Fibroblast of lung (primary cell): ENCODE measurements at regions not wholly inside any gene's neighbourhood (a gene's known extent, or its start where the extent isn't known, plus 50 kb on each side); places are given as distances from the start of the nearest gene placed in this dataset.

ENCODE experiments used
- DNase-seq, 2 donors: peaks; one replicate each; pipeline versions ENCODE4 v3.0.0 to v3.0.0-alpha.2; 2010; ENCODE audit warnings: low read depth in 2 of 2
- H2AFZ ChIP-seq: 2 replicates; pipeline ENCODE4 v1.5.1; 2012; ENCODE audit warnings: low read length, control low read depth, inconsistent platforms
- H3K27ac ChIP-seq: 2 replicates; pipeline ENCODE4 v1.5.1; 2011; ENCODE audit warnings: low read length, control low read depth; ENCODE audit not compliant: insufficient read depth
- H3K27me3 ChIP-seq: 2 replicates; pipeline ENCODE4 v1.5.1; 2011; ENCODE audit warnings: mild to moderate bottlenecking, low read length; ENCODE audit not compliant: control insufficient read depth, insufficient read depth
- H3K36me3 ChIP-seq: 2 replicates; pipeline ENCODE4 v1.5.1; 2011; ENCODE audit warnings: low read length; ENCODE audit not compliant: control insufficient read depth, insufficient read depth
- H3K4me1 ChIP-seq: 2 replicates; pipeline ENCODE4 v1.5.1; 2011; ENCODE audit warnings: low read length; ENCODE audit not compliant: control insufficient read depth, insufficient read depth; ENCODE audit errors: extremely low read depth
- H3K4me2 ChIP-seq: 2 replicates; pipeline ENCODE4 v1.5.1; 2011; ENCODE audit warnings: low read length, control low read depth; ENCODE audit not compliant: insufficient read depth; ENCODE audit errors: extremely low read depth
- H3K4me3 ChIP-seq, 4 experiments: fragments of 200-600 bp in 1 of 4; sonication (generic) in 1 of 4; replicated peaks in 1 of 4; 2 replicates each; pipeline ENCODE4 v1.5.1; 2011 to 2016; ENCODE audit warnings: low read length in 4 of 4, low read depth in 3 of 4, mild to moderate bottlenecking in 3 of 4, control low read depth in 2 of 4, inconsistent platforms in 1 of 4, mixed read lengths in 1 of 4; ENCODE audit not compliant: insufficient read depth in 1 of 4; ENCODE audit errors: control extremely low read depth in 1 of 4
- H3K79me2 ChIP-seq: 2 replicates; pipeline ENCODE4 v1.5.1; 2012; ENCODE audit warnings: mild to moderate bottlenecking, low read length, inconsistent platforms; ENCODE audit not compliant: control insufficient read depth, insufficient read depth
- H3K9ac ChIP-seq: 2 replicates; pipeline ENCODE4 v1.5.1; 2011; ENCODE audit warnings: mild to moderate bottlenecking, low read length, control low read depth; ENCODE audit not compliant: insufficient read depth
- H3K9me3 ChIP-seq: 2 replicates; pipeline ENCODE4 v1.5.1; 2012; ENCODE audit warnings: low read depth, low read length; ENCODE audit not compliant: control insufficient read depth, insufficient read depth
- H4K20me1 ChIP-seq: 2 replicates; pipeline ENCODE4 v1.5.1; 2011; ENCODE audit warnings: low read length; ENCODE audit not compliant: control insufficient read depth, insufficient read depth; ENCODE audit errors: extremely low read depth
- EZH2 ChIP-seq: IDR thresholded peaks from 2 replicates; pipeline ENCODE4 v1.5.1; 2012; ENCODE audit warnings: low read length, control low read depth, mild to moderate bottlenecking; ENCODE audit errors: missing control alignments
- TF ChIP-seq, protein P1 (sequence below), 2 donors: IDR thresholded peaks in 1 of 2; conservative IDR thresholded peaks in 1 of 2; 1 replicate in 1 of 2; 2 replicates in 1 of 2; pipeline ENCODE4 v1.5.1; 2011 to 2012; ENCODE audit warnings: low read length in 2 of 2, control low read depth in 1 of 2, inconsistent platforms in 1 of 2, low read depth in 1 of 2, mild to moderate bottlenecking in 1 of 2

- H3K4me2 ChIP-seq: no peak overlapping the region
- H3K27ac ChIP-seq: no peak overlapping the region
- TF ChIP-seq, protein P1, sequence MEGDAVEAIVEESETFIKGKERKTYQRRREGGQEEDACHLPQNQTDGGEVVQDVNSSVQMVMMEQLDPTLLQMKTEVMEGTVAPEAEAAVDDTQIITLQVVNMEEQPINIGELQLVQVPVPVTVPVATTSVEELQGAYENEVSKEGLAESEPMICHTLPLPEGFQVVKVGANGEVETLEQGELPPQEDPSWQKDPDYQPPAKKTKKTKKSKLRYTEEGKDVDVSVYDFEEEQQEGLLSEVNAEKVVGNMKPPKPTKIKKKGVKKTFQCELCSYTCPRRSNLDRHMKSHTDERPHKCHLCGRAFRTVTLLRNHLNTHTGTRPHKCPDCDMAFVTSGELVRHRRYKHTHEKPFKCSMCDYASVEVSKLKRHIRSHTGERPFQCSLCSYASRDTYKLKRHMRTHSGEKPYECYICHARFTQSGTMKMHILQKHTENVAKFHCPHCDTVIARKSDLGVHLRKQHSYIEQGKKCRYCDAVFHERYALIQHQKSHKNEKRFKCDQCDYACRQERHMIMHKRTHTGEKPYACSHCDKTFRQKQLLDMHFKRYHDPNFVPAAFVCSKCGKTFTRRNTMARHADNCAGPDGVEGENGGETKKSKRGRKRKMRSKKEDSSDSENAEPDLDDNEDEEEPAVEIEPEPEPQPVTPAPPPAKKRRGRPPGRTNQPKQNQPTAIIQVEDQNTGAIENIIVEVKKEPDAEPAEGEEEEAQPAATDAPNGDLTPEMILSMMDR (conservative IDR thresholded peaks at IDR 0.05 in 1 of 2, IDR thresholded peaks at IDR 0.05 in 1 of 2; ENCODE audit: low read depth in 1 of 2, low read length in 2 of 2): no peak
- TF ChIP-seq EZH2: no peak
- no peak overlapping the region for H3K9ac ChIP-seq
- peaks cover 6% of the 10 kb centered on the region for H3K4me1 ChIP-seq
- no peak overlapping the region for H3K4me3 ChIP-seq
- no peaks in the 10 kb centered on the region for H3K79me2 ChIP-seq
- H2AFZ ChIP-seq: no peak overlapping the region
- no peaks in the 10 kb centered on the region for H3K9me3 ChIP-seq
- no peaks in the 10 kb centered on the region for H3K36me3 ChIP-seq
- no peaks in the 10 kb centered on the region for H3K27me3 ChIP-seq
- DNase-seq: no peak
- no peaks in the 10 kb centered on the region for H4K20me1 ChIP-seq
Observed at GRCh38 chr13:33913829-33914228, 95.9 kb downstream of the RFC3 start.

DNA sequence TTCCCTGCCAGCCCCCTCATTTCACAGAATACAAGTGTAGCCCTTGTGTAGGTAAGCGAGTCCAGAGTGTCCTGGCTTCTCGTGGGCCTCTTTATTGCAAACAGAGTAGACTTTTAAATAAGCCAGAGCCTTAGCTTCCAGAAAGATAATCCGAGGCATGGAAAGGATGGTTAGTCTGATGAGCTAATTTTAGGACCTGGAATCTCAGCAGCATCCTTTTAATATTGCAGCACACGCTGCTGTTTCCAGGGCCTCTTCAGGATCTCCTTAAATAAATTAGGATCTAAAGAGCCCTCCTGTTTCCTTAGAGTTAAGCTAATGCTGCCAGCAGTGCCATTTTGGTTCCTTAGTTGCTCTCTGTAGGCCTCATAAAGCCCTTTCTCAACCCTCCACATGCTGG lies 99.2 kb downstream of the RFC3 start:
- Histone ChIP-seq H3K36me3 (no peaks in the 10 kb centered on the region), H2AFZ (no peak overlapping the region), H3K9ac (no peak overlapping the region), H3K9me3 (no peaks in the 10 kb centered on the region), H3K4me1 (peaks cover 9% of the 10 kb centered on the region), H3K27me3 (no peaks in the 10 kb centered on the region), H3K27ac (no peak overlapping the region), H3K79me2 (no peaks in the 10 kb centered on the region), H3K4me3 (no peak overlapping the region), H3K4me2 (no peak overlapping the region), H4K20me1 (no peaks in the 10 kb centered on the region)
- no peak for DNase-seq
- no peak for TF ChIP-seq EZH2
- TF ChIP-seq, protein P1 (conservative IDR thresholded peaks at IDR 0.05 in 1 of 2, IDR thresholded peaks at IDR 0.05 in 1 of 2; ENCODE audit: low read depth in 1 of 2, low read length in 2 of 2): no peak

DNA sequence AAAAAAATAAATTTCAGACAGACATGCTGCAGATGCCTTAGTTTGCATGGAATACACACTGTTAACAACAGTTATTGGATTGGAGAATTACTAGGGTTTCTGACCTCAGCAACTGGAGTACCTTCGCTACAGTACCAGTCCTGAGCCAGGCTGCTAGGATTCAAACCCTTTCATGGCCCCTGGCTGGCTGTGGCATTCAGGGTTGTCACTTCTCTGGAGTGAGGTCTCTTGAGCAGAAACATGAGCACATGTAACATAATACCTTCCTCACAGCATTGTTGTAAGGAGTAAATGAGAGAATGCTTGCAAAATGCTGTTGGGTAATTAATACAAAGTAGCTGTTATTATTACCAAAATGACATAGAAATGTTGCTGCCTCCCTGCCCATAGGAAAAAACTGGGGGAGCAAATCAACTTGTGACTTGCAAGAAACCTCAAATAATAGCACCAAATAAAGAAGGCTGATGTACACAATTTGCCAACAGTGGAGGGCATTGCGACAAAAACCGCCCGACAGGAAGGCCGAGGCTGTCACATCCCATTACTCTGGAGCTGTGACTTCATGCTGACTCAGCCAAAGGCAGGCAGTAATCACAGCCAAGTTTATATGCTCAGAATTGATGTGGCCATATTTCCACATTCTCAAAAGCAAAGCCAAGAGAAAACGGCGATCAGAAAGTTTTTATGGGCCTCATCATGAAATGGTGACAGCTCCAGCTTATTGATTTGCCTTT lies 100.4 kb downstream of the RFC3 start:
- Histone ChIP-seq H3K9me3 (no peaks in the 10 kb centered on the region), H3K9ac (no peak overlapping the region), H3K27me3 (no peaks in the 10 kb centered on the region), H3K27ac (no peak overlapping the region), H3K79me2 (no peaks in the 10 kb centered on the region), H3K36me3 (no peaks in the 10 kb centered on the region), H3K4me3 (no peak overlapping the region), H3K4me2 (peak overlapping the region; percentile 48), H2AFZ (no peak overlapping the region), H4K20me1 (no peaks in the 10 kb centered on the region), H3K4me1 (peaks cover 9% of the 10 kb centered on the region)
- peak; percentile 82 to 87 for DNase-seq
- no peak for TF ChIP-seq EZH2
- TF ChIP-seq, protein P1 (conservative IDR thresholded peaks at IDR 0.05 in 1 of 2, IDR thresholded peaks at IDR 0.05 in 1 of 2; ENCODE audit: low read depth in 1 of 2, low read length in 2 of 2): no peak
